ENCODE measurements at regions not wholly inside any gene's neighbourhood (a gene's known extent, or its start where the extent isn't known, plus 50 kb on each side); places are given as distances from the start of the nearest gene placed in this dataset.

DNA sequence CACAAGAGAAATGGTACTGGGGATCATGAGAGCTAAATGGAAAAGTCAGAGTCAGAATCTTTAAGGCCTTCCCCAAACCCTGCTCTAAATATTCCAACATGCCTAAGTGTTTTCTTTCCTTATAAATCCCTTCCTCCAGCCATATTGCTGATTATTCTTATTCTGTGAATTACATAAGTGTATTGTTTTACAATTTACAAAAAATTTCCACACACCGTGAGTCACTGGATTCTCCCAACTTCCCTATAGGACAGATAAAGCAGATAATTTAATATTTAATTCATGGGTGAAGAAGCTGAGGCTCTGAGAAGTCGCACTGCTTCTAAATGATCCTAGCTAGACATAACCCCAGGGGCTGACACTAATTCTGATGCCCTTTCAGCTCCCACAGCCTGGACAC lies 243.3 kb upstream of the JUN start:
- Histone ChIP-seq H3K9me3 (ENCODE audit: control insufficient read depth in 5 of 5, low read length in 5 of 5) (no peaks in the 10 kb centered on the region), H3K9ac (ENCODE audit: low read length in 5 of 5) (no peak overlapping the region), H3K27me3 (ENCODE audit: control insufficient read depth in 5 of 5, insufficient read depth in 4 of 5, low read length in 5 of 5) (no peaks in the 10 kb centered on the region), H3K36me3 (ENCODE audit: control insufficient read depth in 5 of 5, insufficient read depth in 5 of 5, low read length in 5 of 5) (no peaks in the 10 kb centered on the region), H3K4me1 (ENCODE audit: control insufficient read depth in 5 of 5, insufficient read depth in 5 of 5, low read length in 5 of 5) (peaks cover 0 to 8% (median 0%) of the 10 kb centered on the region in 5 donors), H3K27ac (ENCODE audit: low read depth, low read length) (no peak overlapping the region), H3K4me3 (ENCODE audit: low read depth in 1 of 5, low read length in 5 of 5) (no peak overlapping the region)

DNA sequence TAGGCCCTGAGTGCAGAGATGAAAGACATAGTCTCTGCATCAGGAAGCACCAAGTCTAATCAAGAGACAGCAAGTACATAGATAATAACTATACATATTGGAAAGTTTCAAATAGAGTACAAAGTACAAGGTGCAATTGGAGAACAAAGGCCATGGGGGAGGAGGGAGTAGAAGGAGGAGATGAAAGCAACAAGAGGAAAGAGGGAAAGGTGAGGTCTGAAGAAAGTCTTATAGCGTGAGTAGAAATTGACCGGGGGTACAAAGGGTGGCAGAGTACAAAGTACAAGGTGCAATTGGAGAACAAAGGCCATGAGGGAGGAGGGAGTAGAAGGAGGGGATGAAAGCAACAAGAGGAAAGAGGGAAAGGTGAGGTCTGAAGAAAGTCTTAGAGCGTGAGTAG lies 244.2 kb upstream of the JUN start:
- no peak overlapping the region for H3K4me3 ChIP-seq (ENCODE audit: low read depth in 1 of 5, low read length in 5 of 5)
- H3K27me3 ChIP-seq (ENCODE audit: control insufficient read depth in 5 of 5, insufficient read depth in 4 of 5, low read length in 5 of 5) = no peaks in the 10 kb centered on the region
- peaks cover 0 to 8% (median 0%) of the 10 kb centered on the region in 5 donors for H3K4me1 ChIP-seq (ENCODE audit: control insufficient read depth in 5 of 5, insufficient read depth in 5 of 5, low read length in 5 of 5)
- H3K9me3 ChIP-seq (ENCODE audit: control insufficient read depth in 5 of 5, low read length in 5 of 5) = no peaks in the 10 kb centered on the region
- H3K27ac ChIP-seq (ENCODE audit: low read depth, low read length) = no peak overlapping the region
- no peaks in the 10 kb centered on the region for H3K36me3 ChIP-seq (ENCODE audit: control insufficient read depth in 5 of 5, insufficient read depth in 5 of 5, low read length in 5 of 5)
- no peak overlapping the region for H3K9ac ChIP-seq (ENCODE audit: low read length in 5 of 5)

DNA sequence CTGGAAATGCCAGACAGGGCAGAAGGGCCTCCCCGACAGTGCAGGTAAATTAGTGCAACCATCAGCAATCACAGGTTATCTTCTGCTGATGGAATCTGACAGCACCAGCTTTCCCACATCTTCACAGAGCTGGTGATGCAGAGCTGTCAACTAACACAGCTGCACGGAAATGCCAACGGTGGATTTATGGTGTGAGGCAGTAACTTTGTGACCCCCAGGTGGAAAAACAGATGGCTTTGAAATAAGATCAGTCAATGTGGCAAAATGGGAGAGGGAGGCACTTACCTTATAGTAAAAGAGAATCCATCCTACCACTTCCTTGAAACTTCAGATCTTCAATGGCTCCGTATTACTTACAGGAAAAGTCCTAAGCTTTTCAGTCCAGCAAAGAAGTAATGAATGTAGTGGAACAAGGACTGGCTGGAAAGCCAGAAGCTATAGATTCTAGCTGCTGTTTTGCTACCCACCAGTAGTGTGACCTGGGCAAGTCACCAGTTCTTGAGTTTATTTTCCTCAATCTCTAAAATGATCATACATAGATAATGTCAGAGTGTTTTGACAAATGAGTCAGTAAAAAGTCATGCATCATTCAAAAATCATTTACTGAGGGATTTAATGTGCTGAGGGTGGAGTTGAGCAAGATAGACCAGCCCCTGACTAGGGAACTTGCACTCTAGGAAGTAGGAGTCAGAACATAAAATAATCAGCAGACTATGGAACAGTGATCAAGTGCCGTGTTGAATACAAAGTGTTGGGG lies 245.7 kb upstream of the JUN start:
- Histone ChIP-seq H3K4me1 (ENCODE audit: control insufficient read depth in 5 of 5, insufficient read depth in 5 of 5, low read length in 5 of 5) (peaks cover 0 to 8% (median 0%) of the 10 kb centered on the region in 5 donors), H3K4me3 (ENCODE audit: low read depth in 1 of 5, low read length in 5 of 5) (no peak overlapping the region), H3K27me3 (ENCODE audit: control insufficient read depth in 5 of 5, insufficient read depth in 4 of 5, low read length in 5 of 5) (no peaks in the 10 kb centered on the region), H3K27ac (ENCODE audit: low read depth, low read length) (no peak overlapping the region), H3K9me3 (ENCODE audit: control insufficient read depth in 5 of 5, low read length in 5 of 5) (no peaks in the 10 kb centered on the region), H3K36me3 (ENCODE audit: control insufficient read depth in 5 of 5, insufficient read depth in 5 of 5, low read length in 5 of 5) (no peaks in the 10 kb centered on the region), H3K9ac (ENCODE audit: low read length in 5 of 5) (no peak overlapping the region)

DNA sequence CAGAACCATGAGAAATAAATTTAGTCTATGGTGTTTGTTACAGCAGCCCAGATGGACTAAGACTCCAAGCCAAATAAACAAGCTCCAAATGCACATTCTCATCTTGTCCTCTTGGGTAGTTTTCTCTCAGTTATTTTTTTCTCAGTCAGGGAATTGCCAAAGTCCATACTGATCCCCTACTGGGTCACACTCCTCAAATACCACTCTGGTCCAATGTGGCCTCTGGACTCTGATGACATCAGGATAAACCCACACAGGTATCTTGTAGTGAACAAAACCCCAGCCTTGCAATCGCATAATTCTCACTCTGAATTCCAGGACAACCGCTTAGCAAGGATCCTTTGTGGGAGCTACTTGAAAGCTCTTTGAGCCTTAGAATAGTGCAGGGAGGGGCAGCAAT lies 248.4 kb upstream of the JUN start:
- Histone ChIP-seq H3K4me1 (ENCODE audit: control insufficient read depth in 5 of 5, insufficient read depth in 5 of 5, low read length in 5 of 5) (no peaks in the 10 kb centered on the region), H3K27me3 (ENCODE audit: control insufficient read depth in 5 of 5, insufficient read depth in 4 of 5, low read length in 5 of 5) (no peaks in the 10 kb centered on the region), H3K9ac (ENCODE audit: low read length in 5 of 5) (no peak overlapping the region), H3K27ac (ENCODE audit: low read depth, low read length) (no peak overlapping the region), H3K36me3 (ENCODE audit: control insufficient read depth in 5 of 5, insufficient read depth in 5 of 5, low read length in 5 of 5) (no peaks in the 10 kb centered on the region), H3K9me3 (ENCODE audit: control insufficient read depth in 5 of 5, low read length in 5 of 5) (no peaks in the 10 kb centered on the region), H3K4me3 (ENCODE audit: low read depth in 1 of 5, low read length in 5 of 5) (no peak overlapping the region)

GRCh38 chr1:59033761-59034160 lies 249.9 kb upstream of the JUN start:
- H3K9ac ChIP-seq (ENCODE audit: low read length in 5 of 5) = no peak overlapping the region
- H3K4me3 ChIP-seq (ENCODE audit: low read depth in 1 of 5, low read length in 5 of 5) = no peak overlapping the region
- H3K27me3 ChIP-seq (ENCODE audit: control insufficient read depth in 5 of 5, insufficient read depth in 4 of 5, low read length in 5 of 5) = no peaks in the 10 kb centered on the region
- H3K36me3 ChIP-seq (ENCODE audit: control insufficient read depth in 5 of 5, insufficient read depth in 5 of 5, low read length in 5 of 5) = no peaks in the 10 kb centered on the region
- no peaks in the 10 kb centered on the region for H3K4me1 ChIP-seq (ENCODE audit: control insufficient read depth in 5 of 5, insufficient read depth in 5 of 5, low read length in 5 of 5)
- H3K27ac ChIP-seq (ENCODE audit: low read depth, low read length) = no peak overlapping the region
- no peaks in the 10 kb centered on the region for H3K9me3 ChIP-seq (ENCODE audit: control insufficient read depth in 5 of 5, low read length in 5 of 5)

DNA sequence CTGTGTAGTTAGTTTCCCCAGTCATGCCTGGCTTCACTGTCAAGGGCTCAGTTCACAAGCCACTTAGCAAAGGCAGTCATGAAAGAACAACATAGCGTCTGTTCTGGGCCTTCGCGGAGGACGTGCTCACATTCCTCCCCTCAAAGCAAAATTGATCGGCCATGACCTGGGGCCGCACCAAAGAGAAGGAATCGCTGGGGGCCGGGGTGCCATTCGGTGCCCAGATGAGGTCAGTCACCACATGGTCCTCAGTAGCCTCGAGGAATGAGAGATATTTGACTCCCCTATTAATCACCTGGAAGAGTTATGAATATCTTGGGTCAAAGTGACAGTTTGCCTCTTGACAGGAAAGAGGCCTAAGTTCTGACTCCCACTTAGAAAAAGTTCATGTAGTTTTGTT lies 251.1 kb upstream of the JUN start:
- H3K27ac ChIP-seq (ENCODE audit: low read depth, low read length) = no peak overlapping the region
- H3K27me3 ChIP-seq (ENCODE audit: control insufficient read depth in 5 of 5, insufficient read depth in 4 of 5, low read length in 5 of 5) = no peaks in the 10 kb centered on the region
- H3K36me3 ChIP-seq (ENCODE audit: control insufficient read depth in 5 of 5, insufficient read depth in 5 of 5, low read length in 5 of 5) = no peaks in the 10 kb centered on the region
- H3K9ac ChIP-seq (ENCODE audit: low read length in 5 of 5) = no peak overlapping the region
- H3K9me3 ChIP-seq (ENCODE audit: control insufficient read depth in 5 of 5, low read length in 5 of 5) = no peaks in the 10 kb centered on the region
- H3K4me1 ChIP-seq (ENCODE audit: control insufficient read depth in 5 of 5, insufficient read depth in 5 of 5, low read length in 5 of 5) = no peaks in the 10 kb centered on the region
- H3K4me3 ChIP-seq (ENCODE audit: low read depth in 1 of 5, low read length in 5 of 5) = no peak overlapping the region

- Histone ChIP-seq H3K27ac (ENCODE audit: low read depth, low read length) (no peak overlapping the region), H3K27me3 (ENCODE audit: control insufficient read depth in 5 of 5, insufficient read depth in 4 of 5, low read length in 5 of 5) (no peaks in the 10 kb centered on the region), H3K4me3 (ENCODE audit: low read depth in 1 of 5, low read length in 5 of 5) (no peak overlapping the region), H3K9me3 (ENCODE audit: control insufficient read depth in 5 of 5, low read length in 5 of 5) (no peaks in the 10 kb centered on the region), H3K4me1 (ENCODE audit: control insufficient read depth in 5 of 5, insufficient read depth in 5 of 5, low read length in 5 of 5) (peaks cover 2 to 23% (median 19%) of the 10 kb centered on the region in 5 donors), H3K9ac (ENCODE audit: low read length in 5 of 5) (no peak overlapping the region), H3K36me3 (ENCODE audit: control insufficient read depth in 5 of 5, insufficient read depth in 5 of 5, low read length in 5 of 5) (no peaks in the 10 kb centered on the region)
Measured at GRCh38 chr1:59039551-59039950, 255.7 kb upstream of the JUN start.

GRCh38 chr1:59040486-59040885 lies 256.4 kb upstream of the FGGY start:
- Histone ChIP-seq H3K36me3 (ENCODE audit: control insufficient read depth in 5 of 5, insufficient read depth in 5 of 5, low read length in 5 of 5) (no peaks in the 10 kb centered on the region), H3K27me3 (ENCODE audit: control insufficient read depth in 5 of 5, insufficient read depth in 4 of 5, low read length in 5 of 5) (no peaks in the 10 kb centered on the region), H3K27ac (ENCODE audit: low read depth, low read length) (no peak overlapping the region), H3K4me3 (ENCODE audit: low read depth in 1 of 5, low read length in 5 of 5) (no peak overlapping the region), H3K4me1 (ENCODE audit: control insufficient read depth in 5 of 5, insufficient read depth in 5 of 5, low read length in 5 of 5) (peaks cover 2 to 23% (median 19%) of the 10 kb centered on the region in 5 donors), H3K9ac (ENCODE audit: low read length in 5 of 5) (no peak overlapping the region), H3K9me3 (ENCODE audit: control insufficient read depth in 5 of 5, low read length in 5 of 5) (no peaks in the 10 kb centered on the region)

GRCh38 chr1:59041646-59042277 lies 255.1 kb upstream of the FGGY start:
- Histone ChIP-seq H3K4me3 (ENCODE audit: low read depth in 1 of 5, low read length in 5 of 5) (no peak overlapping the region), H3K9me3 (ENCODE audit: control insufficient read depth in 5 of 5, low read length in 5 of 5) (no peaks in the 10 kb centered on the region), H3K4me1 (ENCODE audit: control insufficient read depth in 5 of 5, insufficient read depth in 5 of 5, low read length in 5 of 5) (peaks cover 2 to 23% (median 20%) of the 10 kb centered on the region in 5 donors), H3K27ac (ENCODE audit: low read depth, low read length) (peak overlapping the region; percentile 14), H3K9ac (ENCODE audit: low read length in 5 of 5) (no peak overlapping the region), H3K27me3 (ENCODE audit: control insufficient read depth in 5 of 5, insufficient read depth in 4 of 5, low read length in 5 of 5) (no peaks in the 10 kb centered on the region), H3K36me3 (ENCODE audit: control insufficient read depth in 5 of 5, insufficient read depth in 5 of 5, low read length in 5 of 5) (no peaks in the 10 kb centered on the region)

GRCh38 chr1:59043796-59044195 lies 253.1 kb upstream of the FGGY start:
- no peaks in the 10 kb centered on the region for H3K9me3 ChIP-seq (ENCODE audit: control insufficient read depth in 5 of 5, low read length in 5 of 5)
- no peaks in the 10 kb centered on the region for H3K27me3 ChIP-seq (ENCODE audit: control insufficient read depth in 5 of 5, insufficient read depth in 4 of 5, low read length in 5 of 5)
- peaks cover 2 to 23% (median 20%) of the 10 kb centered on the region in 5 donors for H3K4me1 ChIP-seq (ENCODE audit: control insufficient read depth in 5 of 5, insufficient read depth in 5 of 5, low read length in 5 of 5)
- H3K9ac ChIP-seq (ENCODE audit: low read length in 5 of 5) = no peak overlapping the region
- peak overlapping the region; percentile 55 for H3K27ac ChIP-seq (ENCODE audit: low read depth, low read length)
- H3K36me3 ChIP-seq (ENCODE audit: control insufficient read depth in 5 of 5, insufficient read depth in 5 of 5, low read length in 5 of 5) = no peaks in the 10 kb centered on the region
- no peak overlapping the region for H3K4me3 ChIP-seq (ENCODE audit: low read depth in 1 of 5, low read length in 5 of 5)

All from subcutaneous abdominal adipose tissue (tissue), 5 donors.